Upper lobe of right lung (tissue), 1 donor: ENCODE measurements at regions not wholly inside any gene's neighbourhood (a gene's known extent, or its start where the extent isn't known, plus 50 kb on each side); places are given as distances from the start of the nearest gene placed in this dataset.
"Not testable (repeated sequence)": the region's sequence is repeated elsewhere in the genome, so short reads cannot be mapped to it uniquely, and the experiment has no call there.

Experiments used
- ATAC-seq: fragments of 200-7000 bp; cut with Tn5 transposase; one replicate; pipeline ENCODE4 v1.9.1; 2020; ENCODE audit warnings: mild to moderate bottlenecking, moderate library complexity
- DNase-seq: peaks from one replicate; pipeline ENCODE4 v3.0.0-alpha.2; 2020
- H3K27ac ChIP-seq: fragments of 200-600 bp; one replicate; pipeline ENCODE4 v1.8.0; 2022
- H3K27me3 ChIP-seq: fragments of 200-600 bp; one replicate; pipeline ENCODE4 v1.8.0; 2022; ENCODE audit warnings: mild to moderate bottlenecking
- H3K36me3 ChIP-seq: fragments of 200-600 bp; one replicate; pipeline ENCODE4 v1.8.0; 2022
- H3K4me1 ChIP-seq: fragments of 200-600 bp; one replicate; pipeline ENCODE4 v1.8.0; 2022
- H3K4me3 ChIP-seq: fragments of 200-600 bp; one replicate; pipeline ENCODE4 v1.8.0; 2022; ENCODE audit warnings: mild to moderate bottlenecking
- H3K9me3 ChIP-seq: fragments of 200-600 bp; one replicate; pipeline ENCODE4 v1.8.0; 2022
- CTCF ChIP-seq: fragments of 200-600 bp; IDR thresholded peaks from one replicate; pipeline ENCODE4 v1.8.0; 2022; ENCODE audit warnings: antibody characterized with exemption
- intact Hi-C: fragments of 100-400 bp; cut with DNase I; formaldehyde crosslinking; loops from one replicate; pipeline ENCODE4 v1.11.0; 2022
- donor health status: DM: no; HTN: yes; CAD: no; lungs with severe emphysema.

DNA sequence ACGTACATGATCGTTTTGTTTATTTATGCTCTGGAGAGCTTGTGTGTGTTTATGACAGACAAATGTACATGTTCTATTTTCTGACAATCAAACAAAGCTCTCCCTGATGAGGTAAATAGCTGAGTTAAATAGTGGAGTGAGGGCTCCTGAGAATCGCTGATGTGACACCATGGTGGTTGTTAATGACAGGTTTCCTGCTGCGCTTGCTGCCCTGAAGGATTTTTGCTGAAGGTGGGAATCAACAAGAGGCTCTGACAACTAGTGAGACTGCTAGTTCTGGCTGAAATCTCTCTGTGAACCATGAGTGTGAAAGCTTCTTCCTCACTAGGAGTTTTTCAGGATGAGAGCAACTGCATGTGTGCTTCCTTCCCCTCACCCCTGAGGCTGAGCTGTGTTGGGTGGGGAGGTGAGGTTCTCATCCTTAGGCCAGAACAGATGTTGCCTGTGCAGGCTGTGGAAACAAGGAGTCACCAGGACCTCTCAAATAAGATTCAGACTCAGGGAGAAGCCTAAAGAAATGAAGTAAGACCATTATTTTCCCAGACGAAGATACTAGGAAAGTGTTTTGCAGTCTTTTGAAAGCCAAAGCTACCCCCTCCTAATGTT, 173.4 kb upstream of the JADE1 start:
- Histone ChIP-seq H3K36me3 (no peaks in the 10 kb centered on the region), H3K4me3 (no peak overlapping the region), H3K27me3 (no peaks in the 10 kb centered on the region), H3K27ac (no peak overlapping the region), H3K4me1 (no peaks in the 10 kb centered on the region), H3K9me3 (no peaks in the 10 kb centered on the region)
- DNase-seq (no peak), ATAC-seq (no peak)
- no peak for TF ChIP-seq CTCF
- intact Hi-C loops = no loop called here

DNA sequence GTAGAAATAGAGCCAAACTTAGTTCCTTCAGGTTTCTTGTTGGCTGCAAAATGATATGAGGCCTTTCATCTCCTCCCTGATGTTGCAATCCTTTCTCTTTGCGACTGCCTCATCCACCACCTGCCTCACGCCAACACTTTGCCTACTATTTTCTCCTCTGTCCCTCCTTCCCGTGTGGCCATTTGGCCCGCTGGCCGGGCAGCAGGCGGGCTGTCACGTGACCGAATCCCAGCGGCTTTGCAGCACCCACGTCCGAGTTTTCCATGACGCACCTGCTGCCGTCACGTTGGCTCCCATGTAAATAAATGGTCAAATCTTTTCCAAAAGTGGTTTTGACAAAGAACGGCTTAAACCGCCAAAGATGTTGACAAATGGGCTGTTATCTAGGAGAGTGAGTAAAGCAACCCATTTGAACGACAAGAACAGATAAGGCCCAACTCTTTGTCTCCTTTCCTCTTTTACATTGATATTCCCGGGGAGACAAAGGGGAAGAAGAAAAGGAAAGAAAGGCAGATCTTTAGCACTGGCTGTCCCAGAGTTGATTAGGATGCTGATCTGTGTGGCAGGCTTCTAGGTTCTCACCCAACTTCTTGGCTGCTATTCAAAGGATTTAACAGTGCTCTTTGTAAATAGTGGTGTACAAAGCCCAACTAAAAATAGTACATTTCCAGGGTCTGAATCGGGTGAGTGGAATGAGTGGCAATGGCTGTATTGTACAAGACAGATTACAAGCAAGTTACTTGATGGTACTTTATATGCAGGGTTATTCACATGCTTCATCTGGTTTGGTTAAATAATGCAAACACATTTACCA, 174.2 kb upstream of the JADE1 start:
- no peaks in the 10 kb centered on the region for H3K27me3 ChIP-seq
- DNase-seq (peak; percentile 86), ATAC-seq (peak; percentile 70)
- intact Hi-C loops = no loop called here
- no peak overlapping the region for H3K4me3 ChIP-seq
- TF ChIP-seq CTCF = no peak
- H3K27ac ChIP-seq = no peak overlapping the region
- H3K4me1 ChIP-seq = no peaks in the 10 kb centered on the region
- no peaks in the 10 kb centered on the region for H3K36me3 ChIP-seq
- no peaks in the 10 kb centered on the region for H3K9me3 ChIP-seq

DNA sequence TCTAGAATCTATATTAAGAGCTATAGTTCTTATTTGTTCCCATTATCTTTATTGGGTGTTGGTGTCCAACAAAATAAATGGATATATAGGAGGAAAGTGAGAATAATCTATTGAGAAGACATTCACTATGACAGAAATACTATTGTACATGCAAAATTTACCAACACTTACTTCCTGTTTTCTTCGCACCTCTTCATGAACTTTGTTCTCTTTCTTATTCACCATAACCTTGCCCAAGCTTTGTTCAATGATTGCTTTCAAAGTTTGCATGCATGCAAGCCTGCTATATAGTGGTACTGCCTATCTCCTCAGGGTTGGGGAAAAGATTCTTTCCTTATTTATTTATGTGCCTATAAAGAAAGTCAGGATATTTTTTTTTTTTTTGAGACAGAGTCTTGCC, 176.4 kb upstream of the JADE1 start:
- Histone ChIP-seq H3K4me1 (no peaks in the 10 kb centered on the region), H3K9me3 (no peaks in the 10 kb centered on the region), H3K36me3 (no peaks in the 10 kb centered on the region), H3K27me3 (no peaks in the 10 kb centered on the region), H3K27ac (no peak overlapping the region), H3K4me3 (no peak overlapping the region)
- DNase-seq (no peak), ATAC-seq (no peak)
- TF ChIP-seq CTCF = no peak
- intact Hi-C loops = no loop called here

DNA sequence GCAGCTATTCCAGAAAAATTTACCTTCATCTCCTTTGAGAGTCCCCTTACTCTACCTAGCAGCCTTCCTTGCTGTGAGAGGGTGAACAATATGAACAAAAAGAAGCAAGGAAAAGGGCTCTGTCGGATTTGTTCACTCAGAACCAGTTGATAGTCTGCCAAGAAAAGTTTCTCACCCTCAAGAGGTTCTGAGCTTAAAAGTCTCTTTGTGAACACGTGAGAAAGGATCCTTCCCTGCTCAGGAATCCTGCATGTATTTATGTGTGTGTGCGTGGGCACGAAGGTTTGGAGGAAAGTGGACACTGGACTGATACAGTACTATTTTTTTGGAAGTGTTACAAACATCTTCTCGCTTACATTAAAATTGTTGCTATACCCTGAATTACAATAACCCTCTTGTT, 178.6 kb upstream of the JADE1 start:
- intact Hi-C loops = no loop called here
- peak; percentile 59 for ATAC-seq
- no peak overlapping the region for H3K4me3 ChIP-seq
- no peaks in the 10 kb centered on the region for H3K27me3 ChIP-seq
- DNase-seq = no peak
- no peak overlapping the region for H3K27ac ChIP-seq
- no peak for TF ChIP-seq CTCF
- no peaks in the 10 kb centered on the region for H3K36me3 ChIP-seq
- H3K4me1 ChIP-seq = no peaks in the 10 kb centered on the region
- no peaks in the 10 kb centered on the region for H3K9me3 ChIP-seq

GRCh38 chr4:128623508-128624215, 185.8 kb upstream of the JADE1 start:
- Histone ChIP-seq H3K9me3 (no peaks in the 10 kb centered on the region), H3K36me3 (no peaks in the 10 kb centered on the region), H3K4me1 (no peaks in the 10 kb centered on the region), H3K27ac (no peak overlapping the region), H3K4me3 (no peak overlapping the region), H3K27me3 (no peaks in the 10 kb centered on the region)
- DNase-seq = no peak
- intact Hi-C loops = no loop called here
- ATAC-seq = no peak
- TF ChIP-seq CTCF = no peak

DNA sequence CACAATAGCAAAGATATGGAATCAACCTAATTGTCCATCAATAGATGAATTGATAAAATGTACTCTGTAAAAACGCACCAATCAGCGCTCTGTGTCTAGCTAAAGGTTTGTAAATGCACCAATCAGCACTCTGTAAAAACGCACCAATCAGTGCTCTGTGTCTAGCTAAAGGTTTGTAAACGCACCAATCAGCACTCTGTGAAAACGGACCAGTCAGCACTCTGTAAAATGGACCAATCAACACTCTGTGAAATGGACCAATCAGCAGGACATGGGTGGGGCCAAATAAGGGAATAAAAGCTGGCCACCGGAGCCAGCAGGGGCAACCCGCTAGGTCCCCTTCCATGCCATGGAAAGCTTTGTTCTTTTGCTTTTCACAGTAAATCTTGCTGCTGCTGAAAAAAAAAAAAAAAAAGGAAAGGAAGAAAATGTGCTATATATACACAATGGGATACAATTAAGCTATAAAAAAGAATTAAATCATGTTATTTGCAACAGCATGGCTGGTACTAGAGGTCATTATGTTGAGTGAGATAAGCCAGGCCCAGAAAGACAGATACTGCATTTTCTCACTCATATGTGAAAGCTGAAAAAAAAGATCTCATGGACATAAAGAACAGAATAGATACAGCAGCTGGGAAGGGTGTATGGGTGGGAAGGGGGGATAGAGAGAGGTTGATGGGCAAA, 189.1 kb upstream of the JADE1 start:
- ATAC-seq, DNase-seq, H3K9me3 ChIP-seq, H3K4me1 ChIP-seq, intact Hi-C loops, H3K4me3 ChIP-seq, H3K27me3 ChIP-seq, H3K27ac ChIP-seq, H3K36me3 ChIP-seq: not testable (repeated sequence)
